ENCODE measurements at regions not wholly inside any gene's neighbourhood (a gene's known extent, or its start where the extent isn't known, plus 50 kb on each side); places are given as distances from the start of the nearest gene placed in this dataset.

DNA sequence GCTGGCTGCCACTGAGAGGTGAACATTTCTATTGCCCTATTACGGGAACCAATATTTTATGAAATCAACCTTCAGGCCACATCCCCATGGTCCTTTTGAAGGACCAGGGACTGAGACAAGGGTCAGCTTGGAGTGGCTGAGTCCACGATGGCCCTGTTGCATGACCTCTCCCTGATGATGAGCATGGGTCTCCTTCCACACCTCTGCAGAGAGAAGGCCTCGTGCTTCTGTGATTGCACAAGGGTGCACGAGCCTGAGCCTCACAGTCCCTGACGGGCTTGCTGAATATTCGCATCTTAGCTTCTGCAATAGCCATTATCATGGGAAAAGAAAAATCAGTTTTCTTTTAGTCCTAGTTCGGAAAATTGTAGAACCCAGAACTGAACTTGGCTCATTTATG, 255.0 kb upstream of the IRX2 start:
- TF ChIP-seq, protein P1, sequence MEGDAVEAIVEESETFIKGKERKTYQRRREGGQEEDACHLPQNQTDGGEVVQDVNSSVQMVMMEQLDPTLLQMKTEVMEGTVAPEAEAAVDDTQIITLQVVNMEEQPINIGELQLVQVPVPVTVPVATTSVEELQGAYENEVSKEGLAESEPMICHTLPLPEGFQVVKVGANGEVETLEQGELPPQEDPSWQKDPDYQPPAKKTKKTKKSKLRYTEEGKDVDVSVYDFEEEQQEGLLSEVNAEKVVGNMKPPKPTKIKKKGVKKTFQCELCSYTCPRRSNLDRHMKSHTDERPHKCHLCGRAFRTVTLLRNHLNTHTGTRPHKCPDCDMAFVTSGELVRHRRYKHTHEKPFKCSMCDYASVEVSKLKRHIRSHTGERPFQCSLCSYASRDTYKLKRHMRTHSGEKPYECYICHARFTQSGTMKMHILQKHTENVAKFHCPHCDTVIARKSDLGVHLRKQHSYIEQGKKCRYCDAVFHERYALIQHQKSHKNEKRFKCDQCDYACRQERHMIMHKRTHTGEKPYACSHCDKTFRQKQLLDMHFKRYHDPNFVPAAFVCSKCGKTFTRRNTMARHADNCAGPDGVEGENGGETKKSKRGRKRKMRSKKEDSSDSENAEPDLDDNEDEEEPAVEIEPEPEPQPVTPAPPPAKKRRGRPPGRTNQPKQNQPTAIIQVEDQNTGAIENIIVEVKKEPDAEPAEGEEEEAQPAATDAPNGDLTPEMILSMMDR (IDR thresholded peaks at IDR 0.05): no peak
- H3K27me3 Mint-ChIP-seq (ENCODE audit: low read depth, poor library complexity): peaks cover 29% of the 10 kb centered on the region

DNA sequence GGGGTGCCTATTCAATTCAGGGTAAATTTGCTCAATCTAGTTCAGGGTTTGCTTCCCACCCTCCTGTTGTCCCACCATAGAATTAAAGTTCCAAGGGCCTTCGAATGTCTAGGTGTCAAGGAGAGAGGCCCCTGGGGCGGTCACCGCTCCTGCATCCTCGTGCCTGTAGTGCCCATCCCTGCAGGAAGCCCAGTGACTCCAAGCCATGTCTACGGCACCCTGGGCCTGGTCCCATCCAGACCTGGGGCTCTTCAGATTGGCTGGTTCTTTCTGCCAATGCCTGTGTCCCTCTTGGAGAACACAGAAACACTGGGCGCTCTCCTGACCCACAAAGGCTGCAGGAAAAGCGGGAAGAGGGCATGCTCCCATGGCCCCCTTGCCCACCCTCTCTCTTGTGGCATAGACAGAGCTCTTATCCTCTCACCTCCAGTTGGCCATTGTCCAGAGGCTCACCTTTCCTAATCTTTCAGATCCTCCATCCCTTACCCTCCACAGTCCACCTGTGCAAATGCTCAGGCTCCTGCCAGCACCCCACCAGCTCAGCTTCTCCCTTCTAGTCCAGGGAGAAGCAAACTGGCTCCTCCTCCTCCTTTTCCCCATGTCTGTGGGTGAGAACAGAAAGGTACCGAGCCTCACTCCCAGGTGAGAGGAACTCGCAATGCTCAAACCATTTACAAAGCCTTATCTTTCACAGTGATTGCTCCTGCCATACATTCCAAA, 253.0 kb upstream of the IRX2 start:
- H3K27me3 Mint-ChIP-seq (ENCODE audit: low read depth, poor library complexity): peaks cover 36% of the 10 kb centered on the region
- DNase-seq: no peak
- H3K9me3 Mint-ChIP-seq: peaks cover 15% of the 10 kb centered on the region
- no peaks in the 10 kb centered on the region for H3K4me1 Mint-ChIP-seq
- no peak overlapping the region for H3K27ac Mint-ChIP-seq
- H3K36me3 Mint-ChIP-seq (ENCODE audit: low read depth): no peaks in the 10 kb centered on the region
- TF ChIP-seq, protein P1 (IDR thresholded peaks at IDR 0.05): no peak
- no peak overlapping the region for H3K4me3 Mint-ChIP-seq

More for the DNA sequence above, 255.0 kb upstream of the IRX2 start:
- peaks cover 11% of the 10 kb centered on the region for H3K9me3 Mint-ChIP-seq
- no peaks in the 10 kb centered on the region for H3K36me3 Mint-ChIP-seq (ENCODE audit: low read depth)
- no peak overlapping the region for H3K4me3 Mint-ChIP-seq
- no peak overlapping the region for H3K27ac Mint-ChIP-seq
- H3K4me1 Mint-ChIP-seq: no peaks in the 10 kb centered on the region
- DNase-seq: no peak

DNA sequence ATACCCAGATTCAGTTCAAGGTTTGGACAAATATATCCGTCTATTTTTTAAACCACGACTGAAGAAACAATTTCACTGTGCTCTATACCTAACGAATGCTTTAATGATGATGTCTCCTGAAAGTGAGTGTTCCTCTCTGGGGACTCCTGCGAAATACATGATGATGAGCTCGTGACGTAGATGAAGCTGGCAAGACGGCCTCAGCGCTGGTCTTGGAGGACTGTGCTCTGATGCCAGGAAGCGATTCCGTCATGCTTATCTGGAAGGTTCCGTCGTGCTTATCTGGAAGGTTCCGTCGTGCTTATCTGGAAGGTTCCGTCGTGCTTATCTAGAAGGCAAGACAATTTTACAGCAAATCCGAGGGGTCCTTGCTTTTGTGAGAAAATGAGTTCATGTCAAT, 250.8 kb upstream of the IRX2 start:
- TF ChIP-seq, protein P1 (IDR thresholded peaks at IDR 0.05): no peak
- H3K27ac Mint-ChIP-seq: no peak overlapping the region
- DNase-seq: no peak
- peaks cover 6% of the 10 kb centered on the region for H3K4me1 Mint-ChIP-seq
- H3K4me3 Mint-ChIP-seq: no peak overlapping the region
- peaks cover 15% of the 10 kb centered on the region for H3K9me3 Mint-ChIP-seq
- H3K27me3 Mint-ChIP-seq (ENCODE audit: low read depth, poor library complexity): peaks cover 32% of the 10 kb centered on the region
- H3K36me3 Mint-ChIP-seq (ENCODE audit: low read depth): no peaks in the 10 kb centered on the region

DNA sequence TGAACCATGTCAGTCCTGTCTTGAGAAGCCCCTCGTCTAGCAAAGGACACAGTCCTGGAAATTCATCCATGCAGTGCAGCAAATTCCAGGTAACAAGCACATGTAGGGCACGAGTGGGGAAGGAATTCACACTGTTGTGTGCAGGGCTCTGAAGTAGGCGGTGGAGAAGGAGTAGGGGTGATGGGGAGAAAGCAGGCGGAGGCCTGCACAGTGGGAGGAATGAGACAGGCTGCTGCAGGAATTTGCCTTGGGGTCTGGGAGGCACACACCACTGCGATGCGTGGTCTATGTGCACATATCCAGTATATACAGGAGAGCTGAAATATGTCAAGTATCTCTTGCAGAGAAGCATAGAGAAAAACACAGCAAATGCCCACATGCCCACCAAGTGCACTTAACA, 249.2 kb upstream of the IRX2 start:
- peaks cover 24% of the 10 kb centered on the region for H3K27me3 Mint-ChIP-seq (ENCODE audit: low read depth, poor library complexity)
- DNase-seq: no peak
- peaks cover 11% of the 10 kb centered on the region for H3K4me1 Mint-ChIP-seq
- TF ChIP-seq, protein P1 (IDR thresholded peaks at IDR 0.05): no peak
- H3K36me3 Mint-ChIP-seq (ENCODE audit: low read depth): no peaks in the 10 kb centered on the region
- H3K27ac Mint-ChIP-seq: no peak overlapping the region
- H3K4me3 Mint-ChIP-seq: no peak overlapping the region
- peaks cover 15% of the 10 kb centered on the region for H3K9me3 Mint-ChIP-seq

DNA sequence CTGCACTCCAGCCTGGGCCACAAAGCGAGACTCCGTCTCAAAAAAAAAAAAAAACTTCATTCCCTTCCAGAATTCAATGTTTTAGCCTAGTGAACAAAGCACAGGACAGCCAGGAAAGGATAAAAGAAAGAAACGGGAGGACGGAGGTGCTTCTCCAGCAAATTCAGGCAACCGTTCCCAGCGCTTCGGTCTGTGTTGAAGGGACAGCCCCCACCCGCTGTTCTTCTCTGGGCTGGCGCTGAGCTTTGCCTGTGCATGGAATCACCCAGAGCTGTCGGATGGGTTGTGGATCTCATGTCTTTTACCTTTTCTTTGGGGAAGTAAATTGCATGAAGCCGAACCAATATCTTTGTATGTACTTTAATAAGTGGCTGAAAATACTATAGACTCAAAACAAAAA, 248.4 kb upstream of the IRX2 start:
- Mint-ChIP-seq H3K4me1 (peaks cover 11% of the 10 kb centered on the region), H3K27ac (no peak overlapping the region), H3K9me3 (peaks cover 15% of the 10 kb centered on the region), H3K36me3 (ENCODE audit: low read depth) (no peaks in the 10 kb centered on the region), H3K4me3 (no peak overlapping the region), H3K27me3 (ENCODE audit: low read depth, poor library complexity) (peaks cover 22% of the 10 kb centered on the region)
- TF ChIP-seq, protein P1 (IDR thresholded peaks at IDR 0.05): no peak
- no peak for DNase-seq

DNA sequence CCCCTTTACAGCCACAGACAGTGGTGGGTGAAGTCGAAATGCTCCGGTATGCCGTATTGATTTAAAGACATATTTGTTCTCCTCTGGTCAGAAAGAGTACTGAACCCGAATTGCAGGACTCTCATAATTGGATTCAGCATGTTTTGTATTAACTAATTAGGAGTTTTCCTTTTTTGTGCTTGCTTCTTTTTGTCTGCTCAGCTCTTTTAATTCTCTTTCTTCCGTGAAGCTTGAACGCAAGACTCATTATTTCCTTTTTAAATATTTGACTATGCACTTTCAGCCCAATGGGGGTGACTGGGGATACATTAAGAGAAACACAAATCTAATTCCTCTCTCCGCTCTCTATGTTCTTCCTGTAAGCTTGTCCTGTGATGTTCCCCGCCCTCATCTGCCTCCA, 246.6 kb upstream of the IRX2 start:
- Mint-ChIP-seq H3K4me3 (no peak overlapping the region), H3K9me3 (peaks cover 15% of the 10 kb centered on the region), H3K27ac (no peak overlapping the region), H3K4me1 (peaks cover 11% of the 10 kb centered on the region), H3K36me3 (ENCODE audit: low read depth) (no peaks in the 10 kb centered on the region), H3K27me3 (ENCODE audit: low read depth, poor library complexity) (peaks cover 27% of the 10 kb centered on the region)
- no peak for DNase-seq
- TF ChIP-seq, protein P1 (IDR thresholded peaks at IDR 0.05): no peak
